Trophoblast cell (in vitro differentiated cells and primary cell): ENCODE measurements at regions not wholly inside any gene's neighbourhood (a gene's known extent, or its start where the extent isn't known, plus 50 kb on each side); places are given as distances from the start of the nearest gene placed in this dataset.

ENCODE experiments used
- DNase-seq, 2 donors: peaks; one replicate each; pipeline ENCODE4 v3.0.0-alpha.2; 2016
- H2AFZ ChIP-seq: 2 replicates; pipeline ENCODE4 v1.6.1; 2013; ENCODE audit warnings: low read length, moderate library complexity, mild to moderate bottlenecking; ENCODE audit not compliant: insufficient read depth, poor library complexity
- H2AK5ac ChIP-seq: 2 replicates; pipeline ENCODE4 v1.6.1; 2013; ENCODE audit warnings: mild to moderate bottlenecking, low read length
- H2BK120ac ChIP-seq: 2 replicates; pipeline ENCODE4 v1.6.1; 2013; ENCODE audit warnings: low read length, mild to moderate bottlenecking, moderate library complexity; ENCODE audit not compliant: insufficient read depth, poor library complexity
- H2BK12ac ChIP-seq: 2 replicates; pipeline ENCODE4 v1.6.1; 2013; ENCODE audit warnings: mild to moderate bottlenecking, low read length, moderate library complexity
- H2BK5ac ChIP-seq: 2 replicates; pipeline ENCODE4 v1.6.1; 2013; ENCODE audit warnings: low read length, low read depth, moderate library complexity, mild to moderate bottlenecking; ENCODE audit not compliant: poor library complexity
- H3K14ac ChIP-seq: 2 replicates; pipeline ENCODE4 v1.6.1; 2013; ENCODE audit warnings: mild to moderate bottlenecking, low read length
- H3K18ac ChIP-seq: 2 replicates; pipeline ENCODE4 v1.6.1; 2013; ENCODE audit warnings: mild to moderate bottlenecking, low read length
- H3K23ac ChIP-seq: 2 replicates; pipeline ENCODE4 v1.6.1; 2013; ENCODE audit warnings: low read length
- H3K27ac ChIP-seq: 2 replicates; pipeline ENCODE4 v1.5.1; 2013; ENCODE audit warnings: low read depth, mild to moderate bottlenecking, inconsistent platforms, low read length, moderate library complexity
- H3K27me3 ChIP-seq: 2 replicates; pipeline ENCODE4 v1.6.1; 2013; ENCODE audit warnings: inconsistent platforms, mild to moderate bottlenecking, low read length, moderate library complexity; ENCODE audit not compliant: insufficient read depth
- H3K36me3 ChIP-seq, 2 experiments: 1 replicate in 1 of 2; 2 replicates in 1 of 2; pipeline ENCODE4 v1.6.1; 2013; ENCODE audit warnings: low read length in 2 of 2, mild to moderate bottlenecking in 2 of 2, moderate library complexity in 1 of 2; ENCODE audit not compliant: insufficient read depth in 2 of 2, control insufficient read depth in 1 of 2
- H3K4ac ChIP-seq: 2 replicates; pipeline ENCODE4 v1.6.1; 2013; ENCODE audit warnings: low read depth, mild to moderate bottlenecking, low read length, moderate library complexity
- H3K4me1 ChIP-seq, 2 experiments: 1 replicate in 1 of 2; 2 replicates in 1 of 2; pipeline ENCODE4 v1.6.1; 2013; ENCODE audit warnings: low read length in 2 of 2, mild to moderate bottlenecking in 2 of 2, moderate library complexity in 1 of 2; ENCODE audit not compliant: insufficient read depth in 2 of 2, control insufficient read depth in 1 of 2
- H3K4me2 ChIP-seq: 2 replicates; pipeline ENCODE4 v1.6.1; 2013; ENCODE audit warnings: inconsistent platforms, mild to moderate bottlenecking, low read length, moderate library complexity
- H3K4me3 ChIP-seq: 2 replicates; pipeline ENCODE4 v1.5.1; 2013; ENCODE audit warnings: mild to moderate bottlenecking, low read depth, low read length, inconsistent platforms
- H3K79me1 ChIP-seq: one replicate; pipeline ENCODE4 v1.6.1; 2013; ENCODE audit warnings: low read length
- H3K79me2 ChIP-seq: 2 replicates; pipeline ENCODE4 v1.6.1; 2013; ENCODE audit warnings: low read length, mild to moderate bottlenecking; ENCODE audit not compliant: control insufficient read depth, insufficient read depth, poor library complexity
- H3K9ac ChIP-seq: 2 replicates; pipeline ENCODE4 v1.6.1; 2013; ENCODE audit warnings: mild to moderate bottlenecking, low read length
- H3K9me3 ChIP-seq: 2 replicates; pipeline ENCODE4 v1.6.1; 2013; ENCODE audit warnings: low read depth, mild to moderate bottlenecking, control low read depth, inconsistent platforms, low read length; ENCODE audit not compliant: insufficient read depth
- H4K12ac ChIP-seq: 2 replicates; pipeline ENCODE4 v1.6.1; 2013; ENCODE audit warnings: low read depth, mild to moderate bottlenecking, low read length, moderate library complexity
- H4K8ac ChIP-seq: 2 replicates; pipeline ENCODE4 v1.6.1; 2013; ENCODE audit warnings: low read depth, mild to moderate bottlenecking, low read length, moderate library complexity
- H4K91ac ChIP-seq: one replicate; pipeline ENCODE4 v1.6.1; 2013; ENCODE audit warnings: low read depth, mild to moderate bottlenecking, low read length, moderate library complexity
- WGBS: extraction: QIAGEN DNeasy Blood & Tissue Kit; methylation state at CpG from one replicate; pipeline ENCODE4 v1.1.7; 2013; ENCODE audit warnings: missing lambda C conversion rate; ENCODE audit not compliant: insufficient read length, insufficient coverage; ENCODE audit errors: extremely low coverage; 5-methylcytosine and 5-hydroxymethylcytosine counted together

DNA sequence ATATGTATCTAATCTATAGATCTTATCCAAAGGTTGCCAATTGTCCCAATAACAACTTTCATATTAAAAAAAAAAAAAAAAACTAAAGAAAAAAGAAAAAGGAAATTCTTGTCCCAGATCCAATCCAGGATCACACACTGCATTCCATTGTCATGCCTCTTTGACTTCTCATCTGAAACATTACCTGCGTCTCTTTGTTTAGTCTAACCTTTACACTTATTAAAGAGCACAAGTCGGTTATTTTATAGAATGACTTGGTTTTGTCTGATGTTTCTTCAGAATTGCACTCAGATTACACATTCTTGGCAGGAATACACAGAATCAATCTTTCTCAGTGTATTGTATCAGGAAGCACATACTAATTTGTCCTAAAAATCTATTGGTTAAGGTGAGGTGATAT, 392.5 kb upstream of the KLHL29 start:
- no peaks in the 10 kb centered on the region for H3K9me3 ChIP-seq
- H3K9ac ChIP-seq, result no peak overlapping the region
- H2AFZ ChIP-seq, result no peak overlapping the region

DNA sequence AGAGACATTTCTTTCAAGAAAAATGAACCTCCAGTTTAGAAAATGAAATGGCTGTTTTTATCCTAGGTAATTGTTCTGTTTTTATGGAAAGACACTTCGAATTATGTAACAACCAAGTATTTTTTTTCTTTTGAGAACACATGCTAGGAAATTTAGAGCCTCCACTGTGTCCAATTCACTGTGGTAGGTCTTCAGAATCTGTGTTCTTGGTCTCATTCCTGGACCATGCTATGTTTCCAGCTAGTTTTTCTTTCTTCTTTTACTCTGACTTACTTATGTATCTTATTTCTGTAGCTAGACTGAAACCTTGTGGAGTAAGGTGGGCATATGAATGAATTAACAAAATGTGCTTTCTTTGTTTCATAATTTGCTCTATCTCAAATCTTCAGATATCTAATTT, 391.7 kb upstream of the KLHL29 start:
- no peaks in the 10 kb centered on the region for H3K4me1 ChIP-seq
- no peak overlapping the region for H2AK5ac ChIP-seq
- no peak overlapping the region for H3K18ac ChIP-seq
- H2AFZ ChIP-seq, result no peak overlapping the region
- no peaks in the 10 kb centered on the region for H3K79me2 ChIP-seq
- no peak overlapping the region for H3K27ac ChIP-seq
- H4K91ac ChIP-seq, result no peak overlapping the region
- H3K9ac ChIP-seq, result no peak overlapping the region
- no peak overlapping the region for H4K8ac ChIP-seq
- no peaks in the 10 kb centered on the region for H3K9me3 ChIP-seq
- H2BK12ac ChIP-seq, result no peak overlapping the region
- H3K4me3 ChIP-seq, result no peak overlapping the region
- no peak overlapping the region for H3K14ac ChIP-seq
- H4K12ac ChIP-seq, result no peak overlapping the region
- H3K4me2 ChIP-seq, result no peak overlapping the region
- no peak overlapping the region for H2BK5ac ChIP-seq
- no peaks in the 10 kb centered on the region for H3K27me3 ChIP-seq
- no CpG with 5 or more reads among the region's 1 CpG for WGBS
- DNase-seq, result no peak
- no peak overlapping the region for H2BK120ac ChIP-seq
- no peak overlapping the region for H3K4ac ChIP-seq
- H3K36me3 ChIP-seq, result no peaks in the 10 kb centered on the region
- no peak overlapping the region for H3K23ac ChIP-seq
- H3K79me1 ChIP-seq, result no peaks in the 10 kb centered on the region

More for the DNA sequence above, 392.5 kb upstream of the KLHL29 start:
- H3K27ac ChIP-seq, result no peak overlapping the region
- no peak overlapping the region for H3K4me2 ChIP-seq
- no peak overlapping the region for H3K18ac ChIP-seq
- H3K23ac ChIP-seq, result no peak overlapping the region
- H4K8ac ChIP-seq, result no peak overlapping the region
- DNase-seq, result peak in 1 of 2 donors; percentile 26
- no peak overlapping the region for H2AK5ac ChIP-seq
- H3K79me1 ChIP-seq, result no peaks in the 10 kb centered on the region
- no peak overlapping the region for H2BK120ac ChIP-seq
- H3K14ac ChIP-seq, result no peak overlapping the region
- no peak overlapping the region for H2BK5ac ChIP-seq
- no peak overlapping the region for H4K91ac ChIP-seq
- no peak overlapping the region for H2BK12ac ChIP-seq
- H3K36me3 ChIP-seq, result no peaks in the 10 kb centered on the region
- H3K27me3 ChIP-seq, result no peaks in the 10 kb centered on the region
- no peak overlapping the region for H3K4ac ChIP-seq
- no peaks in the 10 kb centered on the region for H3K4me1 ChIP-seq
- no peak overlapping the region for H4K12ac ChIP-seq
- H3K79me2 ChIP-seq, result no peaks in the 10 kb centered on the region
- no CpG with 5 or more reads among the region's 2 CpGs for WGBS
- no peak overlapping the region for H3K4me3 ChIP-seq

DNA sequence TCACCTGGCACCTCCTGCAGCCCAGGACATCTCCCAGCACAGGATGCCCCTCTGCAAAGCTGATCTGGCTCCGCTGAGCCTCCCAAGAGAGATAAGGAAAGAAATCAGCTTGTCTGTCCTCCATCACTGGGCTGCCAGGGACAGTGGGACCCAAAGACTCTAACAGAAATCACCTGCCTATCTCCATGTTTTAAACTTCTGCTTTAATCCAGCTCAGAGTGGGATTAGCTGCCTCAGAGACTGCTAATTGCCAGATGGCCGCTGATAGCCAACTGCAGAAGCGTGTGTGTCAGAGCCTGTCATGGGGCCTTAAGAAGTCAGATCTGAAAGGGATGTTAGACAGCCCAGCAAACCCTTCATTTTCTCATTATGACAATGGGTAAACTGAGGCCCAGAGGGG, 389.4 kb upstream of the KLHL29 start:
- peak overlapping the region; percentile 75 for H3K9ac ChIP-seq
- H3K27ac ChIP-seq, result no peak overlapping the region
- H3K4ac ChIP-seq, result no peak overlapping the region
- no peaks in the 10 kb centered on the region for H3K4me1 ChIP-seq
- H2AFZ ChIP-seq, result no peak overlapping the region
- H2BK12ac ChIP-seq, result no peak overlapping the region
- no peaks in the 10 kb centered on the region for H3K79me2 ChIP-seq
- no peak overlapping the region for H4K12ac ChIP-seq
- no peak overlapping the region for H2BK120ac ChIP-seq
- no peaks in the 10 kb centered on the region for H3K36me3 ChIP-seq
- H3K79me1 ChIP-seq, result no peaks in the 10 kb centered on the region
- H3K4me2 ChIP-seq, result no peak overlapping the region
- no peak overlapping the region for H3K18ac ChIP-seq
- H2BK5ac ChIP-seq, result no peak overlapping the region
- H3K9me3 ChIP-seq, result no peaks in the 10 kb centered on the region
- DNase-seq, result no peak
- H4K8ac ChIP-seq, result no peak overlapping the region
- no peak overlapping the region for H3K23ac ChIP-seq
- no peak overlapping the region for H4K91ac ChIP-seq
- no peak overlapping the region for H2AK5ac ChIP-seq
- no CpG with 5 or more reads among the region's 3 CpGs for WGBS
- no peak overlapping the region for H3K4me3 ChIP-seq
- no peak overlapping the region for H3K14ac ChIP-seq
- no peaks in the 10 kb centered on the region for H3K27me3 ChIP-seq

DNA sequence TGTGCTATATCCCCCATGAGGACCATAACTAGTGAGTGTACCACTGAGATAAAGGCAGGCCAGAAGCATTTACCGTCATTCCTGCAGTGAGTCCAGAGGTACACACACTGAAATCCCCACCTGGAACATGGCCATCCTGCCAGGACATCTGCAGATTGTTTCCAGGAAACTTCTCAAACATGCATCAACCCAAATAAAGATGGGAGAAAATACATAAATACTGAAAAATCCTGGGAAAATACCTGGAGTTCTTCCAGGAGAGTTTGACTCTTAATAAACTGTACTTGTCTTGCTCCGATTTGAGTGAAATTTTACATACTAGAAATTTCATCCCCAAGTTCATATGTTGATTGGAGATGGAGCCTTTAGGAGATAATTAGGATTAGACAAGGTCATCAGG, 388.1 kb upstream of the KLHL29 start:
- no peaks in the 10 kb centered on the region for H3K9me3 ChIP-seq
- no peaks in the 10 kb centered on the region for H3K4me1 ChIP-seq
- no peak overlapping the region for H2BK12ac ChIP-seq
- no peak overlapping the region for H3K14ac ChIP-seq
- no peak overlapping the region for H4K8ac ChIP-seq
- no peak overlapping the region for H2BK120ac ChIP-seq
- H3K27ac ChIP-seq, result no peak overlapping the region
- H2AFZ ChIP-seq, result no peak overlapping the region
- no peaks in the 10 kb centered on the region for H3K79me1 ChIP-seq
- no peaks in the 10 kb centered on the region for H3K27me3 ChIP-seq
- H4K91ac ChIP-seq, result no peak overlapping the region
- no peak overlapping the region for H3K23ac ChIP-seq
- no peak overlapping the region for H2AK5ac ChIP-seq
- no peak overlapping the region for H2BK5ac ChIP-seq
- H3K4me3 ChIP-seq, result no peak overlapping the region
- no peak overlapping the region for H3K4ac ChIP-seq
- H4K12ac ChIP-seq, result no peak overlapping the region
- H3K4me2 ChIP-seq, result no peak overlapping the region
- DNase-seq, result peak in 1 of 2 donors; percentile 3
- H3K18ac ChIP-seq, result no peak overlapping the region
- WGBS, result no CpG with 5 or more reads among the region's 2 CpGs
- no peak overlapping the region for H3K9ac ChIP-seq
- no peaks in the 10 kb centered on the region for H3K36me3 ChIP-seq
- no peaks in the 10 kb centered on the region for H3K79me2 ChIP-seq
